ENCODE measurements at regions not wholly inside any gene's neighbourhood (a gene's known extent, or its start where the extent isn't known, plus 50 kb on each side); places are given as distances from the start of the nearest gene placed in this dataset.

GRCh38 chr2:224158831-224159230 is 119.7 kb upstream of the SERPINE2 start:
- no peak overlapping the region for H3K4me3 ChIP-seq
- no peak overlapping the region for H3K27ac ChIP-seq (ENCODE audit: control insufficient read depth, insufficient read depth)
- H3K36me3 ChIP-seq (ENCODE audit: control insufficient read depth in 2 of 2, insufficient read depth in 2 of 2, low read length in 1 of 2) = no peaks in the 10 kb centered on the region
- H3K9me3 ChIP-seq (replicated peaks; ENCODE audit: control insufficient read depth, insufficient read depth, low read length) = no peaks in the 10 kb centered on the region
- SMC1A ChIA-PET (ENCODE audit: uncharacterized antibody, unreplicated experiment) = no interaction called here
- H3K27me3 ChIP-seq (replicated peaks in 1 of 2; ENCODE audit: control insufficient read depth in 2 of 2, insufficient read depth in 2 of 2, low read length in 1 of 2) = no peaks in the 10 kb centered on the region; a peak in 1 of 4 replicates
- no peak for TF ChIP-seq ZZZ3 (IDR thresholded peaks at IDR 0.05; ENCODE audit: control insufficient read depth, insufficient read length, low read depth)
- no peak for TF ChIP-seq HSF1 (IDR thresholded peaks at IDR 0.05; ENCODE audit: low read depth, low read length)
- no peak for TF ChIP-seq FOXM1 (IDR thresholded peaks at IDR 0.05; ENCODE audit: low read depth, low read length)
- TF ChIP-seq IKZF2 (IDR thresholded peaks at IDR 0.05) = no peak
- TF ChIP-seq GABPA (IDR thresholded peaks at IDR 0.05; ENCODE audit: low read depth) = no peak
- TF ChIP-seq ZSCAN29 (IDR thresholded peaks at IDR 0.05) = no peak
- TF ChIP-seq TAF1 (IDR thresholded peaks at IDR 0.05; ENCODE audit: borderline replicate concordance, low read depth, low read length) = no peak
- TF ChIP-seq ZBTB4 (CRISPR knock-in tag; IDR thresholded peaks at IDR 0.05) = no peak
- no peak for TF ChIP-seq ZNF384 (IDR thresholded peaks at IDR 0.05; ENCODE audit: borderline replicate concordance, low read depth, low read length)
- TF ChIP-seq NR2F1 (conservative IDR thresholded peaks at IDR 0.05) = no peak
- TF ChIP-seq RBBP5 (conservative IDR thresholded peaks at IDR 0.05) = no peak
- TF ChIP-seq TCF7 (IDR thresholded peaks at IDR 0.05; ENCODE audit: borderline replicate concordance) = no peak
- BruUV-seq (replicated peaks) = no TSS peak
- H3K4me2 ChIP-seq (ENCODE audit: control insufficient read depth, insufficient read depth) = no peak overlapping the region
- CTCF ChIA-PET = no interaction called here
- no peak for FAIRE-seq
- H3K4me1 ChIP-seq (ENCODE audit: control insufficient read depth, insufficient read depth, low read length) = no peaks in the 10 kb centered on the region
- RAD21 ChIA-PET (ENCODE audit: unreplicated experiment) = no interaction called here
- H2AFZ ChIP-seq (ENCODE audit: control insufficient read depth, low read depth, low read length) = no peak overlapping the region
- POLR2A ChIA-PET = no interaction called here
- in situ Hi-C loops (cut with MboI) = no loop called here
- no peaks in the 10 kb centered on the region for H3K79me2 ChIP-seq (ENCODE audit: control insufficient read depth, insufficient read depth, low read length)
- intact Hi-C loops (cut with micrococcal nuclease; ENCODE audit: unreplicated experiment) = no loop called here
- H4K20me1 ChIP-seq (ENCODE audit: control insufficient read depth, insufficient read depth) = no peaks in the 10 kb centered on the region; the same call in 1 of the 2 replicates
- no peak for ATAC-seq
- H3K9ac ChIP-seq (ENCODE audit: control insufficient read depth, insufficient read depth, low read length) = no peak overlapping the region
- no peak for DNase-seq (ENCODE audit: low read depth, low spot score)

Measured in GM12878 (cell line).